GM21737 (cell line): ENCODE measurements at regions not wholly inside any gene's neighbourhood (a gene's known extent, or its start where the extent isn't known, plus 50 kb on each side); places are given as distances from the start of the nearest gene placed in this dataset.
"Not testable (repeated sequence)": the region's sequence is repeated elsewhere in the genome, so short reads cannot be mapped to it uniquely, and the experiment has no call there.

Experiments used
- ATAC-seq: cut with Tn5 transposase; IDR thresholded peaks from one replicate; pipeline ENCODE4 v1.9.1; 2021; ENCODE audit warnings: mild to moderate bottlenecking, moderate library complexity; ENCODE audit not compliant: unreplicated experiment

DNA sequence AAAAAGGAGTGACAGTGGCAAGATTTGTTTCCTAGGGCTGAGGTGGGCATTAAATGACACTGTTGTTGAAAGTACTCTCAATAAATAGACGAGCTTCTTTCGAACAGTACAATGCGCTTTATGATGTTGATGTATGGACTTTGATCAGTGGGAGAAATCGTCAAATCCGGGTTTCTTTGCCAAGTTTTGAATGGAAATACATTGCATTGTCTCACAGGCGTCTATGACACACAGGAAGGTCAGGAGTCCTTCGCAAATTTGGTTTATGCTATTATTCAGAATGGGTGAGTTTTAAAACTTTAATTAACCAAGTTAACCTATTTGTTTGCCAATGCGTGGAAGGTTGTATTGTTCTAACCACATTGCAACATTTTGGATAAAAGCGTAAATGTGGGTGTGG lies 547.3 kb upstream of the SLC35B3 start:
- ATAC-seq, result no peak

DNA sequence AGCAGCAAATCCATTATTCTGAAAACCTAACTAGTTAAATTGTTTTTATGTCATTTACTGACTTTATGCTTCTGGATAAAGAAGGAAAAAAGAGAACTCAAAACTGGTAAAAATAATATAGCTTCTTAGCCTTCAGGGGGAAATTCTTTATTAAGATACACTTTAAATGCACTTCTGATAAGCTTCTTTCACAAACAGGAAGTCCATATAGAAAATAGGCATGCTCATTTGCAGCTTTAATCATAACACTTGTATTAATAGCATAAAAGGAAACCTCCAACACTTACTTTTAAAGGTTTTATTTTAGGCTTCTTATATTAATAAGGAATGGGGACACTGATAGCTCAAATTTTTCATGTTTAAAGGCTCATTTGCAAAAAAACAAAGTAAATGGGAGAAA lies 538.0 kb upstream of the SLC35B3 start:
- ATAC-seq, result no peak

DNA sequence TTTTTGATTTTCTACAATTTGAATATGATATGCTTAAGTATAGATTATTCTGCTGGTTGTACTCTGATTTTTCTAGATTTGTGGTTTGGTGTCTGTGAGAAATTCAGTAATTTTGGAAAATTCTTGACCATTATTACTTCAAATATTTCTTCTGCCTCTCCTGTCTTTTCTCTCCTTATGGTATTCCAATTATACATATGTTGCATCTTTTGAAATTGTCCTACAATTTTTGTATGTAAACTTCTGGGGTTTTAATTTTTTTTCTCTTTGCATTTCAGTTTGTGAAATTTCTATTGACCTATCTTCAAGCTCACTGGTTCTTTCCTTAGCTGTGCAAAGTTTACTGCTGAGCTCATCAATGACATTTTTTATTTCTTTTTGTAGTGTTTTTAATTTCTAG lies 534.4 kb upstream of the SLC35B3 start:
- no peak for ATAC-seq

DNA sequence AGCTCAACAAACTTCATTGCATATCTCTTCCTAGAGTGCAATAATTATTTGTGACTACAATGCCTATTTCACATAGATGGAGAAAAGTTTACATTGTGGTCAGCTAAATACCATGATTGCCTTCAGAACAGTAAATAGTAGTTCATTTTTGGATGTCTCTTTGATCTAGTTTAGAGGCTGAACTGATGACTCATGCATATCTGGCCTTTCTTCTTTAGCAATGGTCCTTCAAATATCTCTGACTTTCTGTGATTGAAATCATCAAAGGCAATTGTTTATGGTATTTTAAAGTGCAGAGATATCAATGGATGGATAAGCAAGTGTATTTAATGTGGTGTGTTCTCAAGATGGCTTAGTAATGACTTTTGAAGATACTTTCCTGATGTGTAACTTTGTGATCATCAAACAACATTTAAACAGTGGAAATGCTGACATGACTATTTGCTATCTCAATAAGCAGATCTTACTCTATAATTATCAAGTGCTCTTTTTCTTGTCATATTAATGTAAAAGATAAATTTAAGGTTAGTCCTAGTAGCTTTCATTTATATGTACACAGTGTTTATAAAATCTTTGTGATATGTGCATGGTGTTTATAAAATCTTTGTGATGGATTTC lies 523.7 kb upstream of the SLC35B3 start:
- ATAC-seq, result no peak

DNA sequence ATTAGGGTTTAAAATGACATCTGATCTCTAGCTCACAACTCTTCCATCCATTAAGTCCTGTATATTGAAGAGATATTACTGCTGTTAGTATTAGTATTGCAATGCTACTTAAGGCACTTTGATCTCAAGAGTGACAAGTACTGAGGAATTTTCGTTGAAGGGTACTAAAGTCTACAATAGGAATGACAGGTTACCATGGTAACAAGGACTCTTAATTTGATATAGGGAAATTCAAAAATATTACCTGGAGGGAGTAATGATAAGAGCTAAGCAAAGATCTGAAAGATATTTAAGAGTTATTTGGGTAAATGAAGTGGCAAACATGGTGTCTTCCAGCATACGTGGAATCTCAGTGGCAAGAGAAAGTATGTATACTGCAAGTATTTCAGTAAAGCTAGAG lies 518.0 kb upstream of the SLC35B3 start:
- no peak for ATAC-seq

DNA sequence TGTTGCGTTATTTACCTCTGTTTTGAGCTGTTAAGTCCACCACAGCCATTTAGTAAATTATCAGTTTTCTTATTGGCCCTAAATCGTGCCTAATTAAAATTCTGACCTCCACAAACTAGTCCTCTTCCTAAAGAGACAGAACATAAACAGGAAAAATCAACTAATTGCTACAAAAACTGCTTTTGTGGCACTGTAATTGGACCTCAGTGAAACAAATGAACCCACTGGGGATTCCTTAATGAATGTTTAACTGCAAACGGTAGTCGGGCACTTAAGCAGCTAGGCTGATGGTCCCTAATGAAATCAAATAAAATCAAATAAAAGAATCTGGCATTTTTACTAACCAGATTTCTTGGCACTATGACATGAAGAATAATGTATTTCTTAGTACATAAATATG lies 513.4 kb upstream of the SLC35B3 start:
- ATAC-seq, result no peak

DNA sequence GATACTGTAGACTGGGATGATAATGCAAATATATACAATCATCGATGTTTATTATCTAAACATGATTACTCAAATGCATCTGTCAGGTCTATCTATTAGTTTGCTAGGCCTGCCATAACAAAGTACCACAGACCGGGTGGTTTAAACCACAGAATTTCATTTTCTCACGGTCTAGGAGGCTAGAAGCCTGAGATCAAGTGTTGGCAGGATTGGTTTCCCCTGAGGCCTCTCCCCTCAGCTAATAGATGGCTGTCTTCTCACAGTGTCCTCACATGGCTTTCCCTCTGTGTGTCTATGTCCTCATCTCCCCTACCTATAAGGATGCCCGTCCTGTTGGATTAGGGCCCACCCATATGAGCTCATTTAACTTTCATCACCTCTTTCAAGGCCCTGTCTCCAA lies 512.6 kb upstream of the SLC35B3 start:
- ATAC-seq, result no peak

DNA sequence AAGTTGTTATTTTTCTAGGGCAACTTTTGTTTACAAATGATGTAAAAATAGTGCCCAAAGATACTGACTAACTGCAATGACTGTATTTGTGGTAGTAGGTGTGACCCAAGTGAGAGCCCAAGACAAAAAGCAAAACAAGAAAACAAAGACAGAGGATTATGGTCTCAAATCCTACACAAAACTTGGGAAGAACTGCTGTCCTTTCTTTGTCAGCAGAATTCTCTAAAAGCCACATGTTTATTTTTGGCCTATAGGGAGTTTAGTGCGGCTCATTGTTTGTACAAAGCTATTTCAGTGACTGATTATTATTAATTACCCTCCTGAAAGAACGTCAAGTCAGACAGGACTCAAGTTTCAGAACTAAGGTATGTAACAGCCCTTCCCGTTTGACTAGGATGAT lies 509.2 kb upstream of the SLC35B3 start:
- no peak for ATAC-seq

DNA sequence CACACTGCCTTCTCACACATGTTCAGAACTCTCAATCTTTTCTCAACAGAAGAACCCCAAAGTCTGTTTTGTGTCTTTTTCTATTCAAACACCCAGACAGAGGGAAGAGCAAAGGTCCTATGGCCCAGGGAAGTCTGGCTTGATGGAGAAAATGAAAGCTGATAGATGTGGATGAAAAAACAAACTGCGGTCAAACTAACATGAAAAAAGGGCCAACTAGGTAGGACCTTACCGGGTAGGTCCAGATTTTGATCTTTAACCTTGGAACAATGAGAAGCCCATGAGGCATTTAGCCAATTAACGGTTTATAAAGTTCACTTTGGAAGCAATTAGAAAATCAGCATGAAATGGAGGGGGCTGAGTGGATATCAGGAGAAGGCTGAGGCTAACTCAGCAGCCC lies 507.7 kb upstream of the SLC35B3 start:
- no peak for ATAC-seq

DNA sequence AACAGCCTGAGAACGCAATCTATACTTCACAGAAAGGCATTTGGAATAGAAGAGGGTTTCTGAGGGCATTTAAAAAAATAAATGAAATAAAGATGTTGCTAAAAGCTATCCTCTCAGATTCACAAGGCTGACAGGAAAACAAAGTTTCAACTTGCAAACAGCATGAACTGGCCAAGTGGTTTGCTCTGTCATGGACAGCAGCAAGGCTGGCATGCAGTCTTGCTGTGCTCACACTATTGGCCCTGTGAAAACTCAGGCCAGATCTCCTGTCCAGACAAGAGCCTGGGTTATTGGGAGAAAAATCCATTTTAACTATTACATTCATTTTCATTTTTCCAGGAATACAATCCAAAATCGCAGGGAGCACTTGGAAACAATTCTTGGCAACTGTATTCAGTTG lies 506.2 kb upstream of the SLC35B3 start:
- no peak for ATAC-seq

DNA sequence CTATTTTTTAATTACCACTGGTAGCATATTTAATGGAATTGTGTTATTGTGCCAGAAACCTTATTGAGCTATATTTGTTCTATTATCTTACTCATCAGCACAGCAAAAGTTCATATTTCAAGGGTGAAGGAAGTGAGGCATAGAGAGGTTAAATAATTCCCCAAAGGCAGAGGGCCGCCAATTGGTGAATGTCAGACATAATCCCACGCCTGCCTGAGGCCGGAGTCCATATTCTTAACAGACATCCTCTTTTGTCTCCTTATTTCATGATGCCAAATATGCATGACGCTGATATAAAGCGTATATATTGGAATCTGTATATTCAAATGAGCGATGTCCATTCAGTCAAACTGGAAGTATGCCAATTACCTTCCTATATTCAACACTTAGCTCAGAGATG lies 505.0 kb upstream of the SLC35B3 start:
- no peak for ATAC-seq

DNA sequence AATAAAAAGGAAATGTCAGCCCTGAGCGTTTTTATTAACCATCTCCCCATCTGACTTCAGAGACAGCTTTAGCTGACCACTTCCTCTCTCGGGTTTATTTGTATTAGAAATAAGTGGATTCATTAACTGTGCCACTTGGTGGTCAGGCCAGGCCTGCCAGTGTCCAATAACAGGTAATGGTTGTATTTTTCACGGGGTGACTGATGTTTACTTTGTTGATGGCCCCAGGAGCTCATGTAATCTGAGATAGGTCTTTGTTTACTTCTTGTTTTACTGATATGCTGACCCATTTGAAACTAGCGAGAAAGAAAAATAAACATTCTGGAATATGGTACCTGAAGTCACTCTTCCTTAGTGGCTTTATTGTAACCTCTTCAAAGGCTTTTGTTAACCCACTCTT lies 504.3 kb upstream of the SLC35B3 start:
- no peak for ATAC-seq

DNA sequence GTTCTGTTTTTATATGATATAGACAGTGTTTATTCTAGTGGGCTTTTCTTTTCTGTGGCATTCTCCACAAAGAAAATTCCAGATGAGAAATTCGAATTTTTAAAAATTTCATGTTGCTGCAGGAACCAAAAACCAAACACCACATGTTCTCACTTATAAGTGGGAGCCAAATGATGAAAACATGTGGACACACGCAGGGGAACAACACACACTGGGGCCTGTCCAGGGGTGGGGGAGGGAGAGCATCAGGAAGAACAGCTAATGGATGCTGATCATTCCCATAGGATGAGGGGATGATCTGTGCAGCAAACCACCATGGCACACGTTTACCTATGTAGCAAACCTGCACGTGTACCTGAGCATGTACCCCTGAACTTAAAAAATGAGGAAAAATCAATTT lies 499.0 kb upstream of the SLC35B3 start:
- no peak for ATAC-seq

DNA sequence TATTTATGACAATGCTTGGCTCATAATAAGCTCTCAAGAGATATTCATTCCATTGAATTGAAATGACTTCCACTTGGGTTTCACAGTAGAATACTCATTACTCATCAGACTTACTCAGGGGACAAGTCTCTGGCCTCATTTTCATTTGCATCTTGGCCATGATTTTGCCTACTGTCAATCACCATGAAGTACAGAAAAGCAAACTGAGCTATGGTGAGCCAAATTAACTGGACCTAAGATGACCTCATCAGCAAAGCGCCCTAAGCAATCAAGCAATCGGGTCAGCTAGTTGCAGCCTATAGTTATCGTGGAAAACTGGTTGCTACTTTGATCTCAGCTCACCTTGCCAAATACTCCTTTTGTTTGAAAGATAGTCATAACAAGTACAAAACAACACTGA lies 494.7 kb upstream of the SLC35B3 start:
- ATAC-seq, result no peak

DNA sequence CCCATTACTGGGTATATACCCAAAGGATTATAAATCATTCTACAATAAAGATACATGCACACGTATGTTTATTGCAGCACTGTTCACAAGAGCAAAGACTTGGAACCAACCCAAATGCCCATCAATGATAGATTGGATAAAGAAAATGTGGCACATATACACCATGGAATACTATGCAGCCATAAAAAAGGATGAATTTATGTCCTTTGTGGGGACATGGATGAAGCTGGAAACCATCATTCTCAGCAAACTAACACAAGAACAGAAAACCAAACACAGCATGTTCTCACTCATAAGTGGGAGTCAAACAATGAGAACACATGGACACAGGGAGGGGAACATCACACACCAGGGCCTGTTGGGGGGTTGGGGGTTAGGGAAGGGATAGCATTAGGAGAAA lies 484.9 kb upstream of the SLC35B3 start:
- ATAC-seq, result not testable (repeated sequence)

DNA sequence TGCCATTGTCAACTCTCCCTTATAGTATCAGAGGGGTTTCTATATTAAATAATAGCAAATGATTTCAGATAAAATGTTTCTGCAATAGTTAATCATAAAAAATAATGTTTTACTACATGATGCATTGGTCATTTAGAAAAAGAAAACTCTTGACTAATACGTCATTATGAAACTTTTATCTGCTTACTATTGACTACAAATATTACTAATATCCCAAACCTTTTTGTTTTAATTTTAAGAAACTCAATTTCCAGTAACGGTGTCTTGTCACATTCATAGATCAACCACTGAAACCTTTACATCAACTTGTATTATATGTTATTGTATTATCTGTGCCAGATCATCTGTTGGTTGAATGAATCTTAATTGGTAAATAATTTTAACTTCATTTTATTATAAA lies 482.9 kb upstream of the SLC35B3 start:
- no peak for ATAC-seq

DNA sequence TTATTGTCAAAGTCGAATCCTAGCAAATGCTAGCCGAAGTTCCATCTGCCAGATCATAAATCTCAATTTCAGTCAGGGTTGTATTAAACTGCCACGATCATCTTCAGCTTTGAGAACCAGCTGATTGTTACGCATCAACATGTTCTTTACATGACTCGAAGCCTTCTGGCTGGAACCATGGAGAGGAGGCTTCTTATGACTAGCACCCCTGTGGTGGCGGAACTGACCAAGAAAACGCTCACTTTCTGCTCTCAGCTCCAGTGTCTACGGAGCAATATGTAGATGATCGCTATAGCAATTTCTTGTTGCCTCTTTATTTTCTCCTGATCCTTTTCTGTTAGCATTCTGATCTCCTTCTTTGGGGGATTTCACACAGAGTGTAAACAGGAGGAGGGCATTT lies 479.4 kb upstream of the SLC35B3 start:
- ATAC-seq, result no peak

DNA sequence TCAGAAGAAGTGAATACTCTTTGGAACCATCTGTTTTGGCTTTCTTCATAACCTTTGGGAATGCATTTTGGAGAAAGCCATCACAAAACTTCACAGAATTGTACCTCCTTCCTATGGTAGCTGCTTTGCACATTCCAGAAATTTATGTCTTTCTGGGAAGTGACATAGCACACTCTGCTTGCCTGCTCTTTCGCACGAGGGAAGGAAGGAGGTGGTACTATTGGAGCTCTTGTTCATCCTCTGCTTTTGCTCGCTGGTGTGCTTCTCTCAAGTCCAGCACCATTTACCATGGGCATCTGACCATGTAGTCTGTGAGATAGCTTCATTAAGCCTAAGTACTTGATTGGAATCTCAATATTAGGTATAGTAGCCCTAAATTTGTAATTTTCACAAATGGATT lies 473.3 kb upstream of the SLC35B3 start:
- ATAC-seq, result no peak

DNA sequence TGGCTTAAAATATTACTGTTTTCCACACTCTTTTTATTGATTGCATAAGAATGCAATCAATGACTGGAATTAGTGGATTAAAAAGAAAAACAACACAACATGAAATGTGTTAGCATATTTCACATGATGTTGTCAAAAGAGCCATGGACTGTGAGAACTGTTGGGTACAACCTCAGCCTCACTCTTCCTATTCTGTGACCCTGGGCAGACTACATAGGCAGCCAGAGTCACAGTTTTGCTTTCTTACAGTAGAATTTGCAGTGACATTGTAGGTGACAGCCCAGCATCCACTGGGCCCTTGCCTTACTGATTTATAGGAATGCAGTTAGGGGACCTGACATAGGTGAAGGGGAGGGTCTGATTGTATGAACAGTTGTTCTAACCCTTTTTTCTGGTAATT lies 471.4 kb upstream of the SLC35B3 start:
- ATAC-seq, result no peak

DNA sequence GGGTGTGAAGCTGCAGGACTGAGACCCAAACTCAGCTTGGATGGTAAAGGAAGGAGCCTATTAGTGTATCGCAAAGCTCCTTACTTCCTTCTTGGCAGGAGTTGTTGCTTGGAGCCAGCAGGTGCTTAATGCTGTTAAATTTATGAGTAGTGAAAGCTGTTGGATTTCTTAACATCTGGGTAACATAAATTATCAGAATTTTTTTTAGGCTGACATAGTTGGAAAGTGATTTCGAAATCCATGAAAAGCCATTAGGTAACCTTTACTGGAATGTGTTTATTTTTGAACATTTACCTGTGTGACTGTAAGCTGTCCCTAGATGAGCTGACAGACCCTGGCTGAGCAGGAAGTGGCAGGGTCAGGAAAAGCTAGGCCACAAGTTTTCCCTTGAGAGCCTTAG lies 470.4 kb upstream of the SLC35B3 start:
- no peak for ATAC-seq

DNA sequence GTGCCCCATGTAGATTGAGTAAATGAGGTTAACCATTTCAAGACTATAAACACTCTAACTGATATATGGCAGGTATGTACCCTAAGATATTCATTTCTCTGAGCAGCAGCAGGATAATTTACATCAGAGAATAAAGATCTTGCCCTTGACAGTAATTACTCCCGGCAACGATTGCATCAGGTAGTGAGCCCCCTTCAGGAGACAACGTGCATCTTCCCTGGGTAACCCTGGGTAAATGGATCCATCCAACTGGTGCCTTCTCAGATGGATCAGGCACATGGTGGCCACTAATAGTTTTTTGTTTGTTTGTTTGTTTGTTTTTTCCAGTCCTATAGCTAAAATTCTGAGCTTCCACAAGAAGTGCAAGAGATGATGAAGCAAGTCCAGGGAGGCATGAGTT lies 469.4 kb upstream of the SLC35B3 start:
- no peak for ATAC-seq

DNA sequence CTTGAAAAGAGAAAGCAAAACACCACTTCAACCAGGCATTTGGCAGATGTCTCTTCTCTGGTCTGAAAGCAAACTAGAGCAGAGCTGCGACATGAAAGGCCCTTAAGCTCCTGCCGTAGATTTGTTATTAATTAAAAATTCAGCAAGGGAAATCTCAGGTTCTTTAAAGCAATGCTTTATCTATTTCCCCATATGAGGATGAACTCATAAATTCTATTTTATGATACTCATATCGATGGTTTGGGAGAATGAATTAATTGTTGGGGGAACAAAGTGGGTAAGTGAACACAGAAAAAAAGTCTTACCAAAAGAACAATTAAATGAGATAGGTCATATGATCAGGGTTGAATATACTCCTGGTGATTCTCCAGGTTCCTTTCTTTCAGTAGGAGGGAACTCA lies 464.7 kb upstream of the SLC35B3 start:
- ATAC-seq, result no peak

DNA sequence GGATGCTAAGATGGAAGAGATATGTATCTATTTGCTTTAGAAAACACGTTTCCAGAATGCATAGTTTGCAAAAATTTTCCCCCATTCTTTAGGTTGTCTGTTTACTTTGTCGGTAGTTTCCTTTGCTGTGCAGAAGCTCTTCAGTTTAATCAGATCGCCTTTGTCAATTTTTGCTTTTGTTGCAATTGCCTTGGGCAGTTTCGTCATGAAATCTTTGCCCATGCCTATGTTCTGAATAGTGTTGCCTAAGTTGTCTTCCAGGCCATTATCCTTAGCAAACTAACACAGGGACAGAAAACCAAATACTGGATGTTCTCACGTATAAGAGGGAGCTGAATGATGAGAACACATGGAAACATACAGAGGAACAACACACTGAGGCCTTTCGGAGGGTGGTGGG lies 454.2 kb upstream of the SLC35B3 start:
- no peak for ATAC-seq

DNA sequence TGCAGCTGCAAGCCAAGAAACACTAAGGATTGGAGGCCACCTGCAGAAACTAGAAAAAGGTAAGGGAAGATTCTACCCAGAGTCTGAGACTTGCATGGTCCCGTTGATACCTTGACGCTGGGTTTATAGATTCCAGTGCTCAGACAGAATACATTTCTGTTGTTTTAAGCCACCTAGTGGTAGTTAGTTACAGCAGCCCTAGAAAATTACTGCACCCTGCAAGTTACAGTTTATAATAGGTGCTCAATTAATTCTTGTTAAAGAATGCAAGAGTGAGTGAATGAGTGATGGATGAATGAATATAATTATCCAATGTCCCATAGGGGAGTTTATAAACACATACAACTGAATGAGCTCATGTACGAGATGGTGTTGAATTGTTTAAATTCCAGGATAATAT lies 453.1 kb upstream of the SLC35B3 start:
- no peak for ATAC-seq
